ENCODE measurements at regions not wholly inside any gene's neighbourhood (a gene's known extent, or its start where the extent isn't known, plus 50 kb on each side); places are given as distances from the start of the nearest gene placed in this dataset.

DNA sequence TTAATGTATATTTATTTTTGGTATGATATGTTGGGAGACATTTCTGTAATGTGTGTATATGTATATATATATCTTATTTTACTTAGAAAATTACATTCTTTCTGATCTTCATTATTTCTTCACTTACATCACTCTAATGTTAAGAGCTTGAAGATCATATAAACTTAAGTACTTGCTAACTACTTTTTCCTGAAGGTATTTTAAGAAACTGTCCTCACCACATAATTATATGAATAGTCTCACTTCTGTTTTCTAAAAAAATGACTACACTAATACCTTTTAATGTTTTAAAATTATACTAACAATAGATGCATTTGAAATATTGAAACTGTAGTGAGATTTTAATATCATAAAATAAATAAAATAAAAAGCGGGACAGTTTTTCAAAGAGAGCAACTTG is 377.1 kb downstream of the LRRIQ3 start:
- Mint-ChIP-seq H3K27me3 (no peaks in the 10 kb centered on the region), H3K4me3 (ENCODE audit: low read depth) (no peak overlapping the region), H3K36me3 (ENCODE audit: insufficient read depth) (no peaks in the 10 kb centered on the region), H3K4me1 (ENCODE audit: low read depth) (no peaks in the 10 kb centered on the region), H3K27ac (no peak overlapping the region), H3K9me3 (ENCODE audit: low read depth) (peaks cover 9% of the 10 kb centered on the region)
- TF ChIP-seq, protein P1, sequence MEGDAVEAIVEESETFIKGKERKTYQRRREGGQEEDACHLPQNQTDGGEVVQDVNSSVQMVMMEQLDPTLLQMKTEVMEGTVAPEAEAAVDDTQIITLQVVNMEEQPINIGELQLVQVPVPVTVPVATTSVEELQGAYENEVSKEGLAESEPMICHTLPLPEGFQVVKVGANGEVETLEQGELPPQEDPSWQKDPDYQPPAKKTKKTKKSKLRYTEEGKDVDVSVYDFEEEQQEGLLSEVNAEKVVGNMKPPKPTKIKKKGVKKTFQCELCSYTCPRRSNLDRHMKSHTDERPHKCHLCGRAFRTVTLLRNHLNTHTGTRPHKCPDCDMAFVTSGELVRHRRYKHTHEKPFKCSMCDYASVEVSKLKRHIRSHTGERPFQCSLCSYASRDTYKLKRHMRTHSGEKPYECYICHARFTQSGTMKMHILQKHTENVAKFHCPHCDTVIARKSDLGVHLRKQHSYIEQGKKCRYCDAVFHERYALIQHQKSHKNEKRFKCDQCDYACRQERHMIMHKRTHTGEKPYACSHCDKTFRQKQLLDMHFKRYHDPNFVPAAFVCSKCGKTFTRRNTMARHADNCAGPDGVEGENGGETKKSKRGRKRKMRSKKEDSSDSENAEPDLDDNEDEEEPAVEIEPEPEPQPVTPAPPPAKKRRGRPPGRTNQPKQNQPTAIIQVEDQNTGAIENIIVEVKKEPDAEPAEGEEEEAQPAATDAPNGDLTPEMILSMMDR (IDR thresholded peaks at IDR 0.05; ENCODE audit: unreplicated experiment) = no peak
- DNase-seq (ENCODE audit: low spot score, unreplicated experiment) = no peak

DNA sequence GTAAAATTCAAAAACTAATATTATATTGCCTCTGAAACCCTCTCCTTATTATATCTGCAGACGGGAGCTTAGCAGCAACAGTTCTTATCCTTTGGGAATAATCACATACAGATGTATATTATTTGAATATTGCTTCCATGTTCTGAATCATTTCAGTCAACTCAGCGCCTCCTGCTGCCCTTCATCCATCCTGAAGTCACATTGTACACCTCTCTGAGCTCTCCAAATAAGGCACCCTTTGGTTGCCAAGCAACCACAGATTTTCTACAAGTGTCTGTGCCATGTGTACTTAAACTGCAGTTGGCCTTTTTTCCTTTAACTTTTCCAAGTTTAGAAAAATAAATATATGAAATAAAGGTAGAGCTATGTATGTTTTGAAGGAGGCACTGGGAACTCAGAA is 384.3 kb downstream of the LRRIQ3 start:
- TF ChIP-seq, protein P1 (IDR thresholded peaks at IDR 0.05; ENCODE audit: unreplicated experiment) = no peak
- Mint-ChIP-seq H3K27ac (no peak overlapping the region), H3K27me3 (no peaks in the 10 kb centered on the region), H3K36me3 (ENCODE audit: insufficient read depth) (no peaks in the 10 kb centered on the region), H3K4me3 (ENCODE audit: low read depth) (no peak overlapping the region), H3K4me1 (ENCODE audit: low read depth) (peaks cover 5% of the 10 kb centered on the region), H3K9me3 (ENCODE audit: low read depth) (peaks cover 19% of the 10 kb centered on the region)
- DNase-seq (ENCODE audit: low spot score, unreplicated experiment) = no peak

GRCh38 chr1:73813236-73813635 is 384.7 kb downstream of the LRRIQ3 start:
- TF ChIP-seq, protein P1 (IDR thresholded peaks at IDR 0.05; ENCODE audit: unreplicated experiment) = no peak
- peaks cover 19% of the 10 kb centered on the region for H3K9me3 Mint-ChIP-seq (ENCODE audit: low read depth)
- H3K27ac Mint-ChIP-seq = no peak overlapping the region
- no peak for DNase-seq (ENCODE audit: low spot score, unreplicated experiment)
- no peak overlapping the region for H3K4me3 Mint-ChIP-seq (ENCODE audit: low read depth)
- no peaks in the 10 kb centered on the region for H3K27me3 Mint-ChIP-seq
- peaks cover 5% of the 10 kb centered on the region for H3K4me1 Mint-ChIP-seq (ENCODE audit: low read depth)
- H3K36me3 Mint-ChIP-seq (ENCODE audit: insufficient read depth) = no peaks in the 10 kb centered on the region

DNA sequence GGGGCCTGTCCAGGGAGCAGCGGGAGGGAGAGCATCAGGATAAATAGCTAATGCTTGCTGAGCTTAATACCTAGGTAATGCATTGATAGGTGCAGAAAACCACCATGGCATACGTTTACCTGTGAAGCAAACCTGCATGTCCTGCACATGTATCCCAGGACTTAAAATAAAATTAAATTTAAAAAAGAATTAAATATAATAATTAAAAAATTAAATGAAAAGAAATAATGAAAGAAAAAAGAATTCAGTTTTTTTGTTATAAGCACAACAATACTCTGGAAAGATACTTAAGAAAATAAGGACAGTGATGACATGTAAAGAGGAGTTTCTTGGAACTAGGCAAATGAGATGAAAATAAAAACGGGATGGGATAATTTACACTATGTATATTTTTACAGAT is 386.2 kb downstream of the LRRIQ3 start:
- Mint-ChIP-seq H3K27ac (no peak overlapping the region), H3K4me3 (ENCODE audit: low read depth) (no peak overlapping the region), H3K9me3 (ENCODE audit: low read depth) (peaks cover 21% of the 10 kb centered on the region), H3K36me3 (ENCODE audit: insufficient read depth) (no peaks in the 10 kb centered on the region), H3K27me3 (no peaks in the 10 kb centered on the region), H3K4me1 (ENCODE audit: low read depth) (peaks cover 5% of the 10 kb centered on the region)
- no peak for DNase-seq (ENCODE audit: low spot score, unreplicated experiment)
- TF ChIP-seq, protein P1 (IDR thresholded peaks at IDR 0.05; ENCODE audit: unreplicated experiment) = no peak

DNA sequence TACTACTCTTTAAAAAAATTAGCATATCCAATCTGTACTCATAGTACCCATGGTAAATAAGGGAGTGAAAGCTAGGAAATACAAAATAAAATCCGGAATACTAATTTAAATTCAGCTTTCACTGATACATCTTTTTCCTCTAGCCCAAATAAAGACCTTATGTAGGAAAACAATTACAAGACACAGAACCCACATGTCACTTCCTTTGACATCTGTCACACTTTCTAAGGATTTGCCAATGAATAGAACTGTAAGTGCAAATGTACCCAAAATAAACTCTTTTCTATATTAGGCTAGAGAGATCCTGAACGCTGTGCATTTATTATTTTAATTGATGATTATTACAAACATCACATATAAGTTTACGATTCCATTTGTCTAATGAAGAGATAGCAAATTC is 393.0 kb downstream of the LRRIQ3 start:
- H3K9me3 Mint-ChIP-seq (ENCODE audit: low read depth) = peaks cover 4% of the 10 kb centered on the region

More for the DNA sequence above, 393.0 kb downstream of the LRRIQ3 start:
- TF ChIP-seq, protein P1 (IDR thresholded peaks at IDR 0.05; ENCODE audit: unreplicated experiment) = no peak
- Mint-ChIP-seq H3K36me3 (ENCODE audit: insufficient read depth) (no peaks in the 10 kb centered on the region), H3K4me3 (ENCODE audit: low read depth) (no peak overlapping the region), H3K27ac (no peak overlapping the region), H3K27me3 (no peaks in the 10 kb centered on the region), H3K4me1 (ENCODE audit: low read depth) (peaks cover 6% of the 10 kb centered on the region)
- no peak for DNase-seq (ENCODE audit: low spot score, unreplicated experiment)
